Activated CD8-positive, alpha-beta memory T cell treated with anti-CD3 and anti-CD28 coated beads, Interleukin-2, amount 10 ng/mL, durations not matched to agents 7 days and 5 days (primary cell): ENCODE measurements at regions not wholly inside any gene's neighbourhood (a gene's known extent, or its start where the extent isn't known, plus 50 kb on each side); places are given as distances from the start of the nearest gene placed in this dataset.
"Not testable (repeated sequence)": the region's sequence is repeated elsewhere in the genome, so short reads cannot be mapped to it uniquely, and the experiment has no call there.

Experiments
- ATAC-seq: fragments of 150-1000 bp; cut with Tn5 transposase; one replicate; pipeline ENCODE4 v1.10.0; 2021; ENCODE audit warnings: moderate library complexity
- CTCF ChIA-PET: fragments of 350-600 bp; sonication (Branson Sonifier 250); formaldehyde crosslinking; loops from one replicate; lab custom pipeline; 2021; ENCODE audit warnings: antibody characterized with exemption; lab: Charles Lee
- DNase-seq: peaks from one replicate; pipeline ENCODE4 v3.0.0-alpha.2; 2020
- H3K27ac Mint-ChIP-seq: one replicate; pipeline ENCODE4 v1.8.0; 2021; ENCODE audit warnings: mild to moderate bottlenecking, mixed read lengths
- H3K27me3 Mint-ChIP-seq: one replicate; pipeline ENCODE4 v1.8.0; 2021; ENCODE audit warnings: mixed read lengths
- H3K36me3 Mint-ChIP-seq: one replicate; pipeline ENCODE4 v1.8.0; 2021; ENCODE audit warnings: mild to moderate bottlenecking, mixed read lengths
- H3K4me1 Mint-ChIP-seq: one replicate; pipeline ENCODE4 v1.8.0; 2021; ENCODE audit warnings: mixed read lengths
- H3K4me3 Mint-ChIP-seq: one replicate; pipeline ENCODE4 v1.8.0; 2021; ENCODE audit warnings: mild to moderate bottlenecking, moderate library complexity, mixed read lengths
- H3K9me3 Mint-ChIP-seq: one replicate; pipeline ENCODE4 v1.8.0; 2022; ENCODE audit warnings: low read depth, mixed read lengths

- Mint-ChIP-seq H3K4me3 (no peak overlapping the region), H3K36me3 (no peaks in the 10 kb centered on the region), H3K9me3 (peaks cover 3% of the 10 kb centered on the region), H3K27ac (no peak overlapping the region), H3K4me1 (no peaks in the 10 kb centered on the region), H3K27me3 (no peaks in the 10 kb centered on the region)
- DNase-seq, result no peak
- CTCF ChIA-PET, result no interaction called here
- ATAC-seq, result no peak
Observed at GRCh38 chr12:43233861-43234260, 318.1 kb downstream of the ADAMTS20 start.

GRCh38 chr12:43226151-43226550 is 325.9 kb downstream of the ADAMTS20 start:
- no peak overlapping the region for H3K27ac Mint-ChIP-seq
- no peak for DNase-seq
- no peaks in the 10 kb centered on the region for H3K27me3 Mint-ChIP-seq
- H3K4me3 Mint-ChIP-seq, result no peak overlapping the region
- CTCF ChIA-PET, result no interaction called here
- no peak for ATAC-seq
- H3K9me3 Mint-ChIP-seq, result peaks cover 4% of the 10 kb centered on the region
- no peaks in the 10 kb centered on the region for H3K36me3 Mint-ChIP-seq
- H3K4me1 Mint-ChIP-seq, result no peaks in the 10 kb centered on the region

GRCh38 chr12:43224190-43224805 is 327.7 kb downstream of the ADAMTS20 start:
- H3K9me3 Mint-ChIP-seq, H3K4me1 Mint-ChIP-seq, H3K4me3 Mint-ChIP-seq, CTCF ChIA-PET, H3K27ac Mint-ChIP-seq, DNase-seq, H3K27me3 Mint-ChIP-seq, H3K36me3 Mint-ChIP-seq, ATAC-seq: not testable (repeated sequence)

- CTCF ChIA-PET, result no interaction called here
- Mint-ChIP-seq H3K9me3 (peaks cover 4% of the 10 kb centered on the region), H3K4me3 (no peak overlapping the region)
Observed at GRCh38 chr12:43222796-43223195, 329.2 kb downstream of the ADAMTS20 start.

GRCh38 chr12:43221216-43221615 is 330.8 kb downstream of the ADAMTS20 start:
- DNase-seq (no peak), ATAC-seq (no peak)
- H3K9me3 Mint-ChIP-seq, result no peaks in the 10 kb centered on the region
- CTCF ChIA-PET, result no interaction called here
- H3K27me3 Mint-ChIP-seq, result no peaks in the 10 kb centered on the region
- no peak overlapping the region for H3K4me3 Mint-ChIP-seq
- no peaks in the 10 kb centered on the region for H3K4me1 Mint-ChIP-seq
- H3K27ac Mint-ChIP-seq, result no peak overlapping the region
- no peaks in the 10 kb centered on the region for H3K36me3 Mint-ChIP-seq

More at GRCh38 chr12:43222796-43223195, 329.2 kb downstream of the ADAMTS20 start:
- no peaks in the 10 kb centered on the region for H3K27me3 Mint-ChIP-seq
- H3K4me1 Mint-ChIP-seq, result no peaks in the 10 kb centered on the region
- no peak overlapping the region for H3K27ac Mint-ChIP-seq
- DNase-seq, result no peak
- no peaks in the 10 kb centered on the region for H3K36me3 Mint-ChIP-seq
- no peak for ATAC-seq

- no peaks in the 10 kb centered on the region for H3K27me3 Mint-ChIP-seq
- no peak overlapping the region for H3K27ac Mint-ChIP-seq
- no peak overlapping the region for H3K4me3 Mint-ChIP-seq
- no peak for ATAC-seq
- no peaks in the 10 kb centered on the region for H3K36me3 Mint-ChIP-seq
- DNase-seq, result no peak
- CTCF ChIA-PET, result no interaction called here
- no peaks in the 10 kb centered on the region for H3K4me1 Mint-ChIP-seq
- no peaks in the 10 kb centered on the region for H3K9me3 Mint-ChIP-seq
Observed at GRCh38 chr12:43216490-43216889, 335.5 kb downstream of the ADAMTS20 start.

GRCh38 chr12:43214166-43214565 is 337.8 kb downstream of the ADAMTS20 start:
- Mint-ChIP-seq H3K27ac (no peak overlapping the region), H3K4me1 (no peaks in the 10 kb centered on the region), H3K4me3 (no peak overlapping the region), H3K36me3 (no peaks in the 10 kb centered on the region), H3K27me3 (no peaks in the 10 kb centered on the region), H3K9me3 (no peaks in the 10 kb centered on the region)
- CTCF ChIA-PET, result no interaction called here
- ATAC-seq (no peak), DNase-seq (no peak)

- H3K9me3 Mint-ChIP-seq, result no peaks in the 10 kb centered on the region
- no peak overlapping the region for H3K4me3 Mint-ChIP-seq
- no peaks in the 10 kb centered on the region for H3K4me1 Mint-ChIP-seq
- H3K36me3 Mint-ChIP-seq, result no peaks in the 10 kb centered on the region
- no peak overlapping the region for H3K27ac Mint-ChIP-seq
- ATAC-seq (no peak), DNase-seq (no peak)
- no peaks in the 10 kb centered on the region for H3K27me3 Mint-ChIP-seq
- CTCF ChIA-PET, result no interaction called here
Observed at GRCh38 chr12:43213608-43214007, 338.4 kb downstream of the ADAMTS20 start.

- CTCF ChIA-PET, result interaction anchor here (0.7 kb wide), 1 partner anchor 33 kb away, joined by 3 read pairs; no protein-coding TSS in a partner anchor
- Mint-ChIP-seq H3K27me3 (no peaks in the 10 kb centered on the region), H3K9me3 (no peaks in the 10 kb centered on the region), H3K27ac (no peak overlapping the region), H3K4me1 (no peaks in the 10 kb centered on the region), H3K36me3 (no peaks in the 10 kb centered on the region), H3K4me3 (no peak overlapping the region)
- DNase-seq (no peak), ATAC-seq (no peak)
Observed at GRCh38 chr12:43210485-43211192, 341.4 kb downstream of the ADAMTS20 start.

- ATAC-seq, result no peak
- H3K27me3 Mint-ChIP-seq, result no peaks in the 10 kb centered on the region
Observed at GRCh38 chr12:43208627-43209026, 343.4 kb downstream of the ADAMTS20 start.

GRCh38 chr12:43208221-43208620 is 343.8 kb downstream of the ADAMTS20 start:
- no peaks in the 10 kb centered on the region for H3K27me3 Mint-ChIP-seq
- H3K27ac Mint-ChIP-seq, result no peak overlapping the region
- no peak for DNase-seq
- no peaks in the 10 kb centered on the region for H3K9me3 Mint-ChIP-seq
- no peak for ATAC-seq
- CTCF ChIA-PET, result no interaction called here
- H3K36me3 Mint-ChIP-seq, result no peaks in the 10 kb centered on the region
- no peaks in the 10 kb centered on the region for H3K4me1 Mint-ChIP-seq
- no peak overlapping the region for H3K4me3 Mint-ChIP-seq

More at GRCh38 chr12:43208627-43209026, 343.4 kb downstream of the ADAMTS20 start:
- DNase-seq, result no peak
- no peaks in the 10 kb centered on the region for H3K36me3 Mint-ChIP-seq
- H3K4me3 Mint-ChIP-seq, result no peak overlapping the region
- CTCF ChIA-PET, result no interaction called here
- no peak overlapping the region for H3K27ac Mint-ChIP-seq
- no peaks in the 10 kb centered on the region for H3K4me1 Mint-ChIP-seq
- H3K9me3 Mint-ChIP-seq, result no peaks in the 10 kb centered on the region

GRCh38 chr12:43206396-43206795 is 345.6 kb downstream of the ADAMTS20 start:
- Mint-ChIP-seq H3K9me3 (peaks cover 5% of the 10 kb centered on the region), H3K36me3 (no peaks in the 10 kb centered on the region), H3K27ac (no peak overlapping the region), H3K4me1 (no peaks in the 10 kb centered on the region), H3K27me3 (no peaks in the 10 kb centered on the region), H3K4me3 (no peak overlapping the region)
- ATAC-seq (no peak), DNase-seq (no peak)
- CTCF ChIA-PET, result no interaction called here

- DNase-seq (no peak), ATAC-seq (no peak)
- peaks cover 5% of the 10 kb centered on the region for H3K9me3 Mint-ChIP-seq
- CTCF ChIA-PET, result no interaction called here
- no peaks in the 10 kb centered on the region for H3K4me1 Mint-ChIP-seq
- H3K27me3 Mint-ChIP-seq, result no peaks in the 10 kb centered on the region
- no peaks in the 10 kb centered on the region for H3K36me3 Mint-ChIP-seq
- no peak overlapping the region for H3K4me3 Mint-ChIP-seq
- H3K27ac Mint-ChIP-seq, result no peak overlapping the region
Observed at GRCh38 chr12:43198608-43199007, 353.4 kb downstream of the ADAMTS20 start.

GRCh38 chr12:43196268-43196907 is 355.6 kb downstream of the ADAMTS20 start:
- H3K4me3 Mint-ChIP-seq, result no peak overlapping the region
- no peaks in the 10 kb centered on the region for H3K27me3 Mint-ChIP-seq
- no peaks in the 10 kb centered on the region for H3K9me3 Mint-ChIP-seq
- no peaks in the 10 kb centered on the region for H3K36me3 Mint-ChIP-seq
- H3K4me1 Mint-ChIP-seq, result no peaks in the 10 kb centered on the region
- DNase-seq (no peak), ATAC-seq (no peak)
- CTCF ChIA-PET, result no interaction called here
- H3K27ac Mint-ChIP-seq, result no peak overlapping the region
